ENCODE measurements at regions not wholly inside any gene's neighbourhood (a gene's known extent, or its start where the extent isn't known, plus 50 kb on each side); places are given as distances from the start of the nearest gene placed in this dataset.

DNA sequence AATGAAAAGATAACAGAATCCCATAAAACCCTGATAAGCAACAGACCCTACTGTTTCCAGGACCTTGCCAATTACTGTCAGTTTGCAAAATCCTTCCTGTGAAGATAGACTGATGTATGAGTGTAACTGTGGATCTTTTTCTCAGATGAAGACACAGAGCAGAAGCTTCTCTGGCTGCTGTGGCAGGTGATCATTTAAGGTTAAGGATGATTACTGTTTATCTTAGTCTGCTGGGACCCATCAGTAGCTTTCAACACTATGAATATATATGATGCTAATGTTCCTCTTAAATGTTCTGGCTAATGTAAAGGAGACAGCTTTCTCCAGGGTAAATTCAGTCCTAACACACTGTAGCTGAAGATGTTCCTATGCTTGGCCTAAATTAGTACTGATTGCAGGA lies 56.0 kb upstream of the CTTNBP2 start:
- ATAC-seq (no peak), DNase-seq (no peak)

DNA sequence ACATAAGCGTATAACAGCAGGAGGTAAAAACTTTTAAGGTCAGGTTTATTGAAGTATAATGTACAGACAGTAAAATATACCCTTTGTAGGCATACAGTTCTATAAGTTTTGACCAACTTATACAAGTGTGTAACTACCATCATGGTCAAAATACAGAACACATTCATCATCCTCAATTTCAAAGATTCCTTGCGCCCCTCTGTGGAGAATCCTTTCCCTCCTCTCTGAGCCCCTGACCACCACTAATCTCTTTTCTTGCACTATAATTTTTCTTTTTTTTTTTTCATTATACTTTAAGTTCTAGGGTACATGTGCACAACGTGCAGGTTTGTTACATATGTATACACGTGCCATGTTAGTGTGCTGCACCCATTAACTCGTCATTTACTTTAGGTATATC lies 58.1 kb upstream of the CTTNBP2 start:
- no peak for ATAC-seq

DNA sequence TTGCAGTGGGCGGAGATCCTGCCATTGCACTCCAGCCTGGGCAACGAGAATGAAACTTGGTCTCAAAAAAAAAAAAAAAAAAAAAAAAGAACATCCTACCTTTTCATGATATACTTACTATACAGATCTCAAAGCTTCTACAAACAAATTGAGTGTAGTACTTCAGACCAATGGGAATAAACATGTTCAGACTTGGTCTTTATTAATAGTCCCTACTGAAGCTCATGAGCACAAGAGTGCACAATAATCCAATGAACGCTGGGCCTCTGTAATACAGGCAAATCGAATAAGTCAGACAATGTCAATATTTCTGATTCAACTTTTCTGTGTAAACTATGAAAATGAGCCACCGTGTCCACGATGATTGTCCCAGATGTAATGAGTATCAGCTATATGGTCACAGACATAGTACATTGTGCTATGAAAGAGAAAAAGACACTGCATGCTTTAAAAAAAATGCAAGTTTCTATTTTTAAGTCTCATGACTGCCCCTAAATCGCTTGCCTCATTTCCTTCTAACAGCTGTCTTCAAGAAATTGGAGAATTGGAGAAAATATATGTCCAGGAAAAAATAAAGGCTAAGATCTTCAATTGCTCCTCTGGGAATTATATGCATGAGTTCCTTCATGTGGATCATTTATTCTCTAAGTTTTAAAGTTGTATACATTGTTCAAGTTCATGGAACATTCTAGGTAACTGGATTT lies 64.0 kb upstream of the CTTNBP2 start:
- DNase-seq: no peak
- ATAC-seq: no peak

More for the DNA sequence above, 58.1 kb upstream of the CTTNBP2 start:
- DNase-seq: no peak

DNA sequence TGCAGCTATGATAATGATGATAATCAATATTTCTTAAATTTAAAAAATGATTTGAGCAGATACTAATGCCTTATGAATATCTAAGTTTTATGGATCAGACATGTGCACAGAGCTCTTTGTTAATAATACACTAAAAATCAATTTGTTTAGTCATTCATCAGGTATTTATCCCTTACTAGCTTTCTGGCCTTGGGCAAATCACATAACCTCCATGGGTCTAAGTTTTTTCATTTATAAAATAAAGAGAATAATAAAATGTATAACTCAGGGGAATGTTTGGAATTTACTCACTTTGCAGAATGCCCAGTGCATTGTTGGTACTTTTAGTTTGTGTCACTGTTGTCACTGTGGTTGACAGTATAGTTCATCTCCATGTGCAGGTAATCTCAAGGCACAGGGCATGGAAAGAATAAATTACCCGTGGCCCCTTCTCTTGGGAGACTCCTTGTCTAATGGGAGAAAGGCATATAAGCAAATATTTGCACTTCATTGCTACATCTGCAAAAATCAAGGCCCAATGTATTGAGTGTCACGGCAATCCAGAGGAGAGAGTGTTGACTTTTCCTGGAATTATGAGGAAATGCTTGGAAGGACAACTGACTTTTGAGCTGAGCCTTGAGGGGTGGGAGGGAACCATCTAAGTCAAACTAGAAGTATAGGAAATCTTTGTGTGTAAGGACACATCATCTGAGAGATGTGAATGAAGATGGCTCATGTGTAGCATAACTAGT lies 64.7 kb upstream of the CTTNBP2 start:
- DNase-seq: no peak
- no peak for ATAC-seq

DNA sequence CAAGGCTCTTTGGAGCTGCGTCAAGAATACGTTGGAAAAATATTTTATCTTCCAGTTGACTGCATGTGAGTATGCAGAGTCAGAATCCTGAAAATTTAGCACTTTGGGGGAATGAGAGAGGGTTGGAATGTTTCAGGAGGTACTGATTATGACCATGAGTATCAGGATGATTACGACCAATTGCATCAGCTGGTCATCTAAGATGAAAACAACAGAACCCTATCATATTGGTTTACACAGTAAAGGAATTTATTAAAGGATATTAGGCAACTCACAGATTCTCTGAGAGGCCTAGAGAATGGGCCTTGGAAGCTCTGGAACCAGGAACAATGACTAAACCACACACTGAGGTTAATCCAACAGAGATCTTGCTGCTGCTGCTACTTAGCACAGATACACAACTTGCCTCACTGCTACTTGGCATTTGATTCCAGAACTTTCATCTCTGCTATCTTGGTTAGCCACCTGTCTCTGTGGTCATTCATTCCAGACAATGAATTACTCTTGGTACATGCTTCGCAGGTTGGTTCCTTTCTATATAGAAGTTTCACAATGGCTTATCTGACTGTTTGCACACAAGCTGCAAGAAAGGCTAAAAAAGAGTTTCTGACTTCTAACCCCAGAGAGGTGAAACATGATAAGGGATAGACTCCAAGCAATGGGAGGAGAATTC lies 68.0 kb upstream of the CTTNBP2 start:
- DNase-seq (no peak), ATAC-seq (no peak)

DNA sequence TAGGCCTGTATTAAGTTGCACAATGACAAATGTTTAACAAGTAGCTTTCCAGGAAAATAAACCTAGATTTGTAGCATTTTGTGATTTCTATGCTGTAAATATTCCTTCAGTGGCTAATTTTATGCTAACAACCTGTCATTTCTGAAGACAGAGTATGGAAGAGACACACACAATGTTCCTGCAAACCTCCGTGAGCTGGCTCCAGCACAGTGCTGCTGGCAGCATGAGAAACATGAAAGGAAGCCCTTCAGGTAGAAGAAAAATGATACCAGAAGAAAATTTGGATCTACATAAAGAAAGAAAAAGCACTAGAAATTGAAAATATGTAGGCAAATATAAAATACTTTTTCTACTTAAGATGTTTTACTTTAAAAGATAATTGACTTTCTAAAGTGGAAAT lies 69.5 kb upstream of the CTTNBP2 start:
- DNase-seq (no peak), ATAC-seq (no peak)

DNA sequence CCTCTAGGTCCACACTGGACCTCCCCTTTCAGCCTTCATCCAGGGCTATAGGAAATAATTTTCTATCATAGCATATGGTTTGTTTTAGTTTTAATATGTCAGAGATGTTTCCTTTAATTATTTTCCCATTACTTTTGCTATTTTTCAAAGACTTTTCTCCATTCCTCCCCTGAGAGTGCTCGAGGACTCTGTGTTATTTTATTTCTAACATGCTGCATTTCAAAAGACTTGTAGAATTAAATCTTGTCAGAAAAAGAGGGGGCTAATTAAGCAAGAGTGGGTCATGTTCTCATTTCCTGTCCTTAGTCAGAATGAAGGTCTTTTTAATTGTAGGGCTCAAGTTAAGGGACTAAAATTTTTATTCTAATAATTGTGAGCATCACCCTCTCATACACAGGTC lies 71.6 kb upstream of the CTTNBP2 start:
- DNase-seq: no peak

DNA sequence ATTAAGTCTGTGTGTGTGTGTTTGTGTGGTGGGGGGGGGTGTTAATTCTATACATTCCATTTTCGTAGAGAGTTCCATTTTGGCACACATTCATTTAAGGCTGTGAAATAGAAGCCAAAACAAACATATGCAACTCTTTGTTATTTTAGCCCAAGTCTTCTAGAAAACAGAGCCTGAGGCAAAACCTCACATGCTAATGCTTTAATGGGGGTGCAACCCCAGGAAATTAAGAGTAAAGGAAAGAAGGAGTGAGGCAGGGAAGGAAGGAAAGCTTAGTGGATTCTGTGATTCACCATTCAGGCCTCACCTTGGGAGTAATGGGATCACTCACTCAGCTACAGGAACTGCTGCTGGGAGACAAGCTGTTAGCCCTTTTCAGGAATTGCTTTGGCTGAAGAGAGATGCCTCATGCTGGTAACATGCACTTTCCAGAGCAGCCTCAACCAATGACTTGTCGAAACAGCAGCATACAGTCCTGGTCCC lies 73.0 kb upstream of the CTTNBP2 start:
- DNase-seq: no peak
- no peak for ATAC-seq

More for the DNA sequence above, 71.6 kb upstream of the CTTNBP2 start:
- no peak for ATAC-seq

DNA sequence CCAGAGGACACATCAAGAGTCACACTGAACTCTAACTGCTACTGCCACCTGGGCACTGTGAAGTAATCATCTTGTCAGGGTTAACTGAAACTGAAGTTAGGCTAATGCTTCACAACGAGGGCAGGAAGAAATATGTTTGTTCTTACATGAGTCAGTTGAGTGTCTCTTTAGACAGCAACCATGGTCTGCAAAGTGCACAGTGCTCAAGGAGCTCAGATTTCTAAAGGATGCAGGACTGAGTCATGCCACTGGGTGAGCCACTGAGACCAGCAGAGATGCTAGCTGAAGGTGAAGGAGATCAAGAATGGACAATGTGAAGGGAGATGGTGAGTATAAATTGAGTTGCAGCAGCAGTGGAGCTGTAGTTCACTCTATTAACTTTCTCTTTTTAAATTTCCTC lies 76.0 kb upstream of the CTTNBP2 start:
- DNase-seq (no peak), ATAC-seq (no peak)

DNA sequence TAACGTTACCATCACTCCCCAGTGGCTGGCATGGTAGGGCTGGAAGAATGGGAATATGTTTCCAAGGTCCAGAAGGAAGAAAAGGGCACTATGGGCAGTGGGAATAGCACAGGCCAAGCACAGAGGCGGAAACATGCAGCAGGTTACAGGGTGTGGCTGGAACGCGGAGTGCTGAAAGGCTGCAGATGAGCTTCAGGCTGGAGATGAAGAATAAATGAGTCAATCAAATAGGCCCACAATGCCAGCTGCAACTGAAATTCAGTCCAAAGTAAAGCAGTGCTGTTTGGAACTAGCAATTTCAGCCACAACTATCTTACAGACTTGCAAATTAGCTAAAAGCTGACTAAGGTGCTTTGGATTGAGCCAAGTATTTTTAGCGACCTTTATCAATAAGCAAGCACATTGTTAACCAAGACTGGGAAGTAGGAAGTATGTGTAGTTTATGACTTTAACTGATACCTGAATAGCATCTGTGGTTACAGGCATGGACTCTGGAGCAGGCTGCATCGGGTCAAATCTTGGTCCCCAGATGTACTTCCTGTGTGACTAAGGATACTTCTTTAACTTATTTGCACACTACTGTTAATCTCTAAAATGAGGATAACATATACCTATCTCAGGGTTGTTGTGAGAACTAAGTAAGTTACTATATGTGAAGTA lies 77.5 kb upstream of the CTTNBP2 start:
- ATAC-seq (no peak), DNase-seq (no peak)

DNA sequence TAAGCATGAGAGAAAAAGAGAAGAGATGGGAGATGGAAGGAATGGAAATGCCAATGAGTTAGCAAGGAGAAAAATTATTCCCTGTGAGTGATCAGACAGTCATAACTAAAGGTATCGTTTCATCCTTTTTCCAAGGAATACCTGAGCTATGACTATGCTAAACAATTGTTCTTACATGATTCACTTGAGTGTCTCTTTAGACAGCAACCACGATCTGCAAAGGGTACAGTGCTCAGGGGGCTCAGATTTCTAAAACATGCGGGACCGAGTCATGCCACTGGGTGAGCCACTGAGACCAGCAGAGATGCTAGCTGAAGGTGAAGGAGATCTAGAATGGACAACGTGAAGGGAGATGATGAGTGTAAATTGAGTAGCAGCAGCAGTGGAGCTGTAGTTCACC lies 78.0 kb upstream of the CTTNBP2 start:
- ATAC-seq (no peak), DNase-seq (no peak)

DNA sequence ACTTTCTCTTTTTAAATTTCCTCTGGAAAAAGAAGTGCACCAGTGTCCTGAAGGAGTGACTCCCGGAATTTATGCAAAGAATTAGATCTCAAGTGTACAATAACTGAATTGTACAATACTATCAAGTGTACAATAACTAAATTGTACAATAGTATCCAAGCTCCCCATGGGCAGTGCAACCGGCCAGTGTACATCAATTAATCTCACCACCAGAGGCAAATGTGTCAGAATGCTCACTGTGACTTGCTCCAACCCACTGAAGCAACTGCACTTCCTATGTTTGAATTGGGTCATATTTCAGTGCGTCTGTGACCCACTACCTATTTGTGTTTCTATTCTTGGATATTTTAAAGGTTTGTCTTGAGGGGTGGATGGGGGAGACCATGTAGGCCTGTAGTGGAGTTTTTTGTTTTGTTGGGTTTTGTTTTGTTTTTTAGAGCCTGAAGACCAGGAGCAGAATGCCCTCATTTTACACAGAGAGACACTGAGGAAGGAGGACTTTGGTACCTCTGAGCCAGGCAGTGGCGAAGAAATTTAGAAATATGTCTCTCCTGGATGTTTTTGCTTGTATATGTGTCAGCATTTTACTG lies 78.5 kb upstream of the CTTNBP2 start:
- no peak for ATAC-seq
- DNase-seq: no peak

DNA sequence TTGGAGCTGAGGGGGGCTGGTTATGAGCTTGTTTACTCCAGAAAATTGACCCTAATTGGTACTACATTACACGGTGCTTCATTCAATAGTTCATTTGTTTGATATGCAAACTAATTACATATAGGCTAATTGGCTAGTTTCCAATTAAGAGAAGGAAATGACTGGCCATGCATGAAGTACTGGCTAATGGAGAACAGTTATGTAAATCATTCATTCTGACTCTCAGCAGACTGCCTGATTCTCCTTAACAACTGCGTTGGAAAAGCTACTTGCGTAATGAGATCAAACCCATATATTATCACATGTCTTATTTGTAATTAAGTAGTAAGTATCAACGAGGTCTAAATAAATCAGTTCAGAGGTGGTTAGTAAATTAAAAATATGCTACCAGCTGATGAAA lies 81.8 kb upstream of the CTTNBP2 start:
- DNase-seq: no peak
- no peak for ATAC-seq

DNA sequence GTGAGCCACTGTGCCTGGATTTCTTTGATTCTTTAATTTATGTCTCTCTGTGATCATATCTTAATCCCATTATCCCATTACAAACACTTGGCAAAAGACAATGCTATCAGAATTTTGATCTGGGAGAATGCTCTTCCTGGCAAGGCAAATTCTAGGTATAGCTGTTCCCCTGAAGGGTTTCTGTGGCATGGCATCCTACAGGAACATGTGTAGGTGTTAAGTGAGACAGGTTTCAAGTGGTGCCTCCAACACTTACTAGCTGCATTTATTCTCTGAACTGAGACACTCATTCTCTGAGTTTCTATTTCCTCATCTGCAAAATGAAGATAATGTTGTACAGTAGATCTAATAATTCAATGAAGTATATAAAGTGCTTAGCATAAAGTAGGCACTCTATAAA lies 87.1 kb upstream of the CTTNBP2 start:
- no peak for DNase-seq
- ATAC-seq: no peak

DNA sequence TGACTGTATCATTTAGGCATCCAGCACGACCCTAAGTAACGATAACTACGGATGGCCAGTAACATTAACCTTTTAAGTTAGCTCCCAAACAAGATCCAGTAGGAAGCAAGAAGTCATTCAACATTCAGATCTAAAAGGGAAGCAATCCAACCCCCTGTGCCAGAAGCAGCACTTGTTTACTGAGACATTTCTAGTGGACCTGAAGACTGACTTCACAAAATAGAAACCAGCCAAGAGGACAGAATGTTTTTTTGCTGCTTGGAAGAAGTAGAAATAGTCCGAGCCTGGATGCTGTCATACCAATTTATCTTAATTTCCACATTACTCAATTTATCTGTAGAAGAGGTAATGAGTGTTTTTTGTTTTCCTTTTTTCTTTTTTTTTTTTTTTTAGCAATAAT lies 88.0 kb upstream of the CTTNBP2 start:
- DNase-seq (no peak), ATAC-seq (no peak)

DNA sequence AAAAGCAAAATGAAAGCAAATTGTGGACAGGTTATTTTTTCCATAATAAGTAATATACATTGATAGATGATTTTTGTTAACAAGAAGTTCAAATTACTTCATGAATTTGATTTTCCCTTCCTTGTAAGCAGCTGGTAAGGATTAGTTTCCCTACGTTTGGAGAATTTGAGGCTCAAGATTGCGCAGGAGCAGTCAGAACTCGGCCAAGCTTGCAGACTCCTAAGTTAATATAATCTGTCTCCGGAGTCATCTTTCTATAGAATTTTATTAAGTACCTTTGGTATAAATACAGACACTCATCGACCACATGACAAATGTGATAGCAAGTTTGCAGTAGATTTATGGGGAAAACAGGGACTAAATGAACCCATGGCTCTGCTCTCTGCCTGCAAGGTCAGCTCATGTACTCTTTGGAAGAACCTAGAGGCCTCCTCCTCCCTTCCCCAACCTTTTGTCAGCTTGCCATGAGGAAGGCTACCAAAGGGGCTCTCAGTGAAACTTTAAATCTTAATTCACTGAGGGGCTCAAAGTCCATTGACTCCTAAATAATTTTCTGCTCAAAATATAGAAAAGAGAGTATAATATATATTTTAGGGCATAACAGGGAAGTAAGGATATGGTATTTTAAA lies 89.2 kb upstream of the CTTNBP2 start:
- ATAC-seq: no peak

DNA sequence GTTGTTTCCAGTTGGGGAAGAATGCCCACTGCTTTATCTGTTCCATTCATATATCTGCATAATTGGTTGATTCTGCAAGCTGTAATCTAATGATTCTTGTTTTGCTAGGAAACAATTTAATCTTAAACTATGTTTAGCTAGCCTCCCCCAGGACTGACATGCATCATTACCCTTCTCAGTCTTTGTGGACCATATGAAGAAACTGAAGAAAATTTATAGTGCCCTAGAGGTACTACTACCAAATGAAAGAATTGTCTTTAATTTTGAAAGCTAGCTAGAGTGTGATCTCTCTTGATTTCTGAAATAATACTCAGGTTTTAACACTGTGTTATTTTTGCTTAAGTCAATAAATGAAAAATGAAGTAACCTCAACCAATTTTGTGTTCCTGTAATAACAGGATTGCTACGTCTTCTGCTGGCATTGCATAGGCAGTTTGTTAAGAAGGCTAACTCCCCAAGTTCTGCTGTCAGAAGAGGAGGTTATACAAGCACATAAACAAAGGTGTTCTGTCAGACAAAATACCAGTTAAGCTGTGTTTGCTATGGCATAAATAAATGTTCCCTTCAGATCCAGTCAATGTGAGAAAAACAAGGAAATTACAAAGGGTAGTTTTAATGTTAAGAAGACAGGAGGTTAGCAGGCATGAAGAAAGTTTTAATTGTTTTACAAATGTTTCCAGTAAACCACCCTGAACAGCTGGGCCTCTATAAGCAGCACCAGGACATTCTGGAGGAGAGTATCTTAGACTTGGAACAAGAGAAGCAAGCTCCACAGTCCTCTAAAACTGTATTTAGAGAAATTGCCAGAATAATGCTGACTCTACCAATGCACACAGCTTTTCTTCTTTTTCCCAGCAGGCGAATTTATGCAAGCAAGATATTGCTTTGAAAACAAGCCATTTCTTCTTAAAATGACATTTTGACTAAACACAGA lies 90.3 kb upstream of the CTTNBP2 start:
- ATAC-seq (no peak), DNase-seq (no peak)

More for the DNA sequence above, 89.2 kb upstream of the CTTNBP2 start:
- DNase-seq: no peak

DNA sequence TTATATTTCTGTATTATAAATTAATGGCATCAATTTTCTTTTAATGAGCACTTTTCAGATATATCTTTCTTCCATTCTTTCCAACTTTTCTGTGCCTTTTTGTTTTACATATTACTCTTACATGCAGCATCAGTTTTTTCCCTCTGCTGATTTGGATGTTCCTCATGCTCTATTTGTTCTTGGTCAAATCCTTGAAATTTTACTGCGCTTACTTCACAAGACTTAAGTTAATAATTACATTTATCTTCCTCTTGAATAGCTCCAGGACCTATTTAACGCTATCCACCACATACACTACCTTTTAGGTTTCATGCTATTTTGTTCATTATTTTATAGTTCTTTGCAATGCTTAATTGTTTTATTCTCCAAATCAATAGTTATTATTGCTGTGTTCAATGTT lies 97.6 kb upstream of the CTTNBP2 start:
- ATAC-seq (no peak), DNase-seq (no peak)

DNA sequence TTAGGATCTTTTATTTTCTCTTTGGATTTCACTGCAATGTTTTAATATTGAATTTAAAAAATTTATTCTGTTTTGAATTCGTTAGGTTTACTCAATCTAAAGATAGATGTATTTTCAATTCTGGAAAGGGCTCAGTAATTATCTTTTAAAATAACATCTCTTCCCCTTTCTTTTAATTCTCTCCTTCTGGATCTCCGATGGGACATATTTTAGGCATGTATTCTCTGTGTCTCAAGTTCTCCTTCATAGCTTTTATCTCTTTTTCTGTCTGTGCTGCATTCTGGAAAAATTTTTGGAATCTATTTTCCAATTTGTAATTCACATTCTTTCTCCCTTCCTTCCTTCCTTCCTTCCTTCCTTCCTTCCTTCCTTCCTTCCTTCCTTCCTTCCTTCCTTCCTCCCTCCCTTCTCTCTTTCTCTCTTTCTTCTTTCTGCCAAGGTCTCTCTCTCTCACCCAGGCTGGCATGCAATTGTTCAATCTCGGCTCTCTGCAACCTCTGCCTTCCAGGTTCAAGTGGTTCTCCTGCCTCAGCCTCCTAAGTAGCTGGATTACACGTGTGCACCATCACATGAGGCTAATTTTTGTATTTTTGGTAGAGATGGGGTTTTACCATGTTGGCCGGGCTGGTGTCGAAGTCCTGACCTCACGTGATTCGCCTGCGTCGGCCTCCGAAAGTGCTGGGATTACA lies 98.5 kb upstream of the CTTNBP2 start:
- DNase-seq: no peak
- no peak for ATAC-seq

DNA sequence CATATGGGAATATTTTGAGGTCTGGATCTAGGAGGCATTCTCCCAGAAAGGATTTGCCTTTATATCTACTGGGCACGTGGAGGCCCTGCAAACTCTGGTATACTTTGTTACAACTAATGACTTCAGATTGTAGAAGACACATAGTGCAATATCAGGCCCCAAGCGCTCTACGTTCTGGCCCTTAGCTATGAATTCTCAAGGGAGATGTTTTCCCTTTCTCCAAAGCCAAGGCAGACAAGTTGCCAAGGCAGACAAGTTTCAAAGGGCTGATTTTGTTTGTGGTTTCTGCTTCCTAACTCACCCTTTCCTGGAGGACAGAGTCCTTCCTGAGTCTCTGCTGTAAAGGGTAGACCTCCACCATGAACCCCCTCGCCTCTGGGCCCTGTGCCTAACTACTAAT lies 99.4 kb upstream of the CTTNBP2 start:
- no peak for DNase-seq
- ATAC-seq: no peak

Data from stimulated activated naive CD8-positive, alpha-beta T cell treated with anti-CD3 and anti-CD28 coated beads, Interleukin-15, Interleukin-2, amounts not matched to agents 100 U/mL and 50 U/mL, for 24 hours (primary cell).